B cell (primary cell): ENCODE measurements at regions not wholly inside any gene's neighbourhood (a gene's known extent, or its start where the extent isn't known, plus 50 kb on each side); places are given as distances from the start of the nearest gene placed in this dataset.

Experiments
- EZH2 ChIP-seq: IDR thresholded peaks from 2 replicates; pipeline ENCODE4 v1.6.1; 2012; ENCODE audit warnings: borderline replicate concordance, low read depth, mild to moderate bottlenecking, moderate library complexity, low read length; ENCODE audit not compliant: insufficient read depth, poor library complexity, severe bottlenecking
- TF ChIP-seq, protein P1 (sequence below): fragments of 200-600 bp; IDR thresholded peaks from one replicate; pipeline ENCODE4 v1.8.0; 2022; ENCODE audit warnings: antibody characterized with exemption, mild to moderate bottlenecking

DNA sequence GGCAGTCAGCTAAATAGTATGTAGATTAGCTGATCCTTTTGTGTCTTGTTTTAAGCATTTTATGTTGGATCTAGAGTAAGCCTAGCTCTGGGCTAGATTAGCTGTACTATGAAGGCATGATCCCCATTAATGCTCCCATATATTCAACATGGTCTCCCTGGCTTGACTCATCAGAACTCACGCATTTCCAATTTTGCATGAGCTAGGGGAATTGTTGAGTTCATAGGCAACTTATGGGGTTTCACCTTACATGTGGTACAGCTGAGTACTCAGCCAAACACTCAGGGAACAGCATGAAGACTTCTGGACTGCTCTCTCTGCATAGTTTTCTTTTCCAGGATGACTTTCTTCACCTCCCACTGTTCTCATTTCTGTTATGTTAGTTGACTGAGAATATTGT is 248.2 kb downstream of the TMX3 start:
- TF ChIP-seq, protein P1, sequence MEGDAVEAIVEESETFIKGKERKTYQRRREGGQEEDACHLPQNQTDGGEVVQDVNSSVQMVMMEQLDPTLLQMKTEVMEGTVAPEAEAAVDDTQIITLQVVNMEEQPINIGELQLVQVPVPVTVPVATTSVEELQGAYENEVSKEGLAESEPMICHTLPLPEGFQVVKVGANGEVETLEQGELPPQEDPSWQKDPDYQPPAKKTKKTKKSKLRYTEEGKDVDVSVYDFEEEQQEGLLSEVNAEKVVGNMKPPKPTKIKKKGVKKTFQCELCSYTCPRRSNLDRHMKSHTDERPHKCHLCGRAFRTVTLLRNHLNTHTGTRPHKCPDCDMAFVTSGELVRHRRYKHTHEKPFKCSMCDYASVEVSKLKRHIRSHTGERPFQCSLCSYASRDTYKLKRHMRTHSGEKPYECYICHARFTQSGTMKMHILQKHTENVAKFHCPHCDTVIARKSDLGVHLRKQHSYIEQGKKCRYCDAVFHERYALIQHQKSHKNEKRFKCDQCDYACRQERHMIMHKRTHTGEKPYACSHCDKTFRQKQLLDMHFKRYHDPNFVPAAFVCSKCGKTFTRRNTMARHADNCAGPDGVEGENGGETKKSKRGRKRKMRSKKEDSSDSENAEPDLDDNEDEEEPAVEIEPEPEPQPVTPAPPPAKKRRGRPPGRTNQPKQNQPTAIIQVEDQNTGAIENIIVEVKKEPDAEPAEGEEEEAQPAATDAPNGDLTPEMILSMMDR = no peak
- TF ChIP-seq EZH2 = no peak
